ENCODE measurements at regions not wholly inside any gene's neighbourhood (a gene's known extent, or its start where the extent isn't known, plus 50 kb on each side); places are given as distances from the start of the nearest gene placed in this dataset.

DNA sequence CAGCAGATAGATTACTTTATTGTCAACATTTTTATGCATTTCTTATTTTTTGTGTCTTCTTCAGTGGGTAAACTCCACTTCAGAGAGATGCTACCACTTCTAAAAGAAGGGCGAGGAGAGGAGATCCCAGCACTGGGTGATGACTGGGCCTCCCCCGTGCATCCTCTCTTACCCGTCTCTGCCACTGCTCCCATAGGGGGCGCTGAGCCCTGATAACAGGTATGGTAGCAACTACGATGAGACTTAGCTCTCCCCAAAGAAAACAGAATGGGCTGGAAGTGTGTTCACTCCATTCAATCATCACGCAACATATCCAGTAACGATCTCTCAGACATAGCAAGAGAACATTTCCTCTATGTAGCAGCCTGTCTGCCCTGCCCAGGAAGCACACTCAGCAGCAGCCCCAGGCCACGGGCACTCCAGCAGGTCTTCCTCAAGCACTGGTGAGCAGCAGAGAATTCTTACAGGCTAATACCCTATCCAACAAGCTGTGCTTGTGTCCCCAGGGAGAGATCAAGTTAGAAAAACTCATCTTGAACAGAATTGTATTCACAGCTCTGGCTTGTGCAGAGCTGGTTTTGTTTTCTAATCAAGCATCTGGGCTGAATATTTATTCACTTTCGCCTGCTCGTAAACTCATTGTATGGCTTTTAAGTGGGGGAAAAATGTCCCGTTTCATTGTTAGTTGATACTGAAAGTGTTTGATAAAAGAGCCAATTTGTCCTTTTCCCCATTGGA, 533.1 kb upstream of the CDH4 start:
- no peak overlapping the region for H3K27ac ChIP-seq
- in situ Hi-C loops (cut with HindIII; ENCODE audit: low pct_ligation_motif_present, low sequenced_read_pairs), result no loop called here
- H3K4me3 ChIP-seq (ENCODE audit: low read depth, low read length), result no peak overlapping the region

DNA sequence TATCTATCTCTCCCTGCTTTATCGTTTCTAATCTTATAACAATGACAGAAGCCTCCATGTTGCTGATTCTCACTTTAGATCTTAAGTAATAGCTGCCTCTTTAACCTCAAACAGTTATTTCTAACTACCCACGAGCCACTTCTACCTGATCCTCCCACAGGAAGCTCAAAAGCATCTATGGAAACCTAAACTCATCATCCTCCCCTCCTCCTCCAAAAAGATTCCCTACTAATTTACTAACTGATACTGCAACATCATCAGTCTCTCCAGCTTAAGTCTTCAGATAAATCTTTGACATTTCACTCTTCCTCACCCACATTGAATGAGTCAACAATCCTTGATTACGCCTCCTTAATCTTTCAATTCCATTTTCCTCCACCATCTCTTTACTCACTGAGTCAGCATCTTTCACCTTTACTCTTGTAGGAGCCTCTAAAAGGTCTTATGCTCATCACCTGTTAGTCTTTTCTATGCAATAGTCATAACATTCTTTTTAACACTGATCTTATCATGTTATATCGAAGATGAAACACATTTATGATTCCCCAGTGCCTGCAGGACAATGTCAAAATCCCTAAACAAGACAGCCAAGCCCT, 526.7 kb upstream of the CDH4 start:
- in situ Hi-C loops (cut with HindIII; ENCODE audit: low pct_ligation_motif_present, low sequenced_read_pairs), result no loop called here
- H3K27me3 ChIP-seq (replicated peaks), result no peaks in the 10 kb centered on the region
- TF ChIP-seq, protein P1, sequence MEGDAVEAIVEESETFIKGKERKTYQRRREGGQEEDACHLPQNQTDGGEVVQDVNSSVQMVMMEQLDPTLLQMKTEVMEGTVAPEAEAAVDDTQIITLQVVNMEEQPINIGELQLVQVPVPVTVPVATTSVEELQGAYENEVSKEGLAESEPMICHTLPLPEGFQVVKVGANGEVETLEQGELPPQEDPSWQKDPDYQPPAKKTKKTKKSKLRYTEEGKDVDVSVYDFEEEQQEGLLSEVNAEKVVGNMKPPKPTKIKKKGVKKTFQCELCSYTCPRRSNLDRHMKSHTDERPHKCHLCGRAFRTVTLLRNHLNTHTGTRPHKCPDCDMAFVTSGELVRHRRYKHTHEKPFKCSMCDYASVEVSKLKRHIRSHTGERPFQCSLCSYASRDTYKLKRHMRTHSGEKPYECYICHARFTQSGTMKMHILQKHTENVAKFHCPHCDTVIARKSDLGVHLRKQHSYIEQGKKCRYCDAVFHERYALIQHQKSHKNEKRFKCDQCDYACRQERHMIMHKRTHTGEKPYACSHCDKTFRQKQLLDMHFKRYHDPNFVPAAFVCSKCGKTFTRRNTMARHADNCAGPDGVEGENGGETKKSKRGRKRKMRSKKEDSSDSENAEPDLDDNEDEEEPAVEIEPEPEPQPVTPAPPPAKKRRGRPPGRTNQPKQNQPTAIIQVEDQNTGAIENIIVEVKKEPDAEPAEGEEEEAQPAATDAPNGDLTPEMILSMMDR (IDR thresholded peaks at IDR 0.05; ENCODE audit: low read depth, low read length, missing control alignments), result no peak

More for the DNA sequence above, 533.1 kb upstream of the CDH4 start:
- TF ChIP-seq, protein P1 (IDR thresholded peaks at IDR 0.05; ENCODE audit: low read depth, low read length, missing control alignments), result peak; percentile 20
- Histone ChIP-seq H3K27me3 (replicated peaks) (no peaks in the 10 kb centered on the region), H3K36me3 (replicated peaks) (no peaks in the 10 kb centered on the region)
- DNase-seq, result no peak

GRCh38 chr20:60727425-60727824, 524.6 kb upstream of the CDH4 start:
- in situ Hi-C loops (cut with HindIII; ENCODE audit: low pct_ligation_motif_present, low sequenced_read_pairs), result no loop called here

More for the DNA sequence above, 526.7 kb upstream of the CDH4 start:
- no peak for DNase-seq
- Histone ChIP-seq H3K4me3 (ENCODE audit: low read depth, low read length) (no peak overlapping the region), H3K36me3 (replicated peaks) (no peaks in the 10 kb centered on the region), H3K27ac (no peak overlapping the region)

DNA sequence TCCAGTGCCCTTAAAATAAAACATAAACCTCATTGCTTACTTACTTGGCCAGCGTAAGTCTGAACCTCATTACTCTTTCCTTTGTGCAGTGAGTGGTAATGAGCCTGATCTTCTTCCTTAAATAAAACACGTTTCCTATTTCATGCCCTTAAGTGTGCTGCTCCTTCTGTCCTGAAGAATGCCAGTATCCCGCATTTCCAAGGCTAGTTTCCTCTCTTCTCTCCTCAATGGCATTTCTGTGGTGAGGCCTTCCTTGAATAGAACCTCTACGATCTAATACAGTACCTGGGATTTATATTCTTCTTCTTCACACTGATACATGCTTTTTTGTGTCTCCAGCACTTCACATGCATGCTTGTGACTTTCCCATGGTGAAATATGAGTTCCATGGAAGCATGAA, 523.4 kb upstream of the CDH4 start:
- in situ Hi-C loops (cut with HindIII; ENCODE audit: low pct_ligation_motif_present, low sequenced_read_pairs), result no loop called here
- H3K4me3 ChIP-seq (ENCODE audit: low read depth, low read length), result no peak overlapping the region
- TF ChIP-seq, protein P1 (IDR thresholded peaks at IDR 0.05; ENCODE audit: low read depth, low read length, missing control alignments), result no peak

More at GRCh38 chr20:60727425-60727824, 524.6 kb upstream of the CDH4 start:
- Histone ChIP-seq H3K4me3 (ENCODE audit: low read depth, low read length) (no peak overlapping the region), H3K27ac (no peak overlapping the region), H3K27me3 (replicated peaks) (no peaks in the 10 kb centered on the region), H3K36me3 (replicated peaks) (no peaks in the 10 kb centered on the region)
- TF ChIP-seq, protein P1 (IDR thresholded peaks at IDR 0.05; ENCODE audit: low read depth, low read length, missing control alignments), result no peak
- no peak for DNase-seq

DNA sequence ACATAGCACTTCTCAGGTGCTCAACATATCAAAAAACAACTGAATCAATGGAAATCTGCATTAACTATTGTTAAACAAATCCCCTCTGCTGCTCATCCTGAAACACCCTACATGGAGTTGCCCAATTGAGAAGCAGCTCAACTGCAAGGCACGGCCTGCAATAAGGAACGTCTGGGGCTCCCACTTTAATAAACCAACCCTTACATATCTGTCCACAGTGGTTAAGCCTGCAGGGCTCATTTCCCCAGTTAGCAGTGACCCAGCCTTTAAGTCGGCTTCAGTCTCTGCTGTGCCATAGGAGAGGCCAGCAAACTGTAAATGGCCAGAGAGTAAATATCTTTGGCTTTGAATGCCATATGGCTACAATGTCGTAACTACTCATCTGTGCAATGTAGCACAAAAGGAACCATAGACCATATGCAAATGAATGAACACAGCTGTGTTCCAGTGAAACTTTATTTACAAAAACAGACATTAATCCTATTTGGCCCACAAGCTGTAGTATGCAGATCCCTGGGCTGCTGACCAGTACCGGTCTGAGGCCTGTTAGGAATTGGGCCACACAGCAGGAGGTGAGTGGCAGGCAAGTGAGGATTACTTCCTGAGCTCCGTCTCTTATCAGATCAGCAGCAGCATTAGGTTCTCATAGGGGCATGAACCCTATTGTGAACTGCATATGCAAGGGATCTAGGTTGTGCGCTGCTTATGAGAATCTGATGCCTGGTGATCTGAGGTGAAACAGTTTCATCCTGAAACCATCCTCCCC, 522.7 kb upstream of the CDH4 start:
- no peak for DNase-seq
- TF ChIP-seq, protein P1 (IDR thresholded peaks at IDR 0.05; ENCODE audit: low read depth, low read length, missing control alignments), result no peak
- H3K4me3 ChIP-seq (ENCODE audit: low read depth, low read length), result no peak overlapping the region
- no peaks in the 10 kb centered on the region for H3K36me3 ChIP-seq (replicated peaks)
- in situ Hi-C loops (cut with HindIII; ENCODE audit: low pct_ligation_motif_present, low sequenced_read_pairs), result no loop called here
- H3K27me3 ChIP-seq (replicated peaks), result no peaks in the 10 kb centered on the region
- no peak overlapping the region for H3K27ac ChIP-seq

More for the DNA sequence above, 523.4 kb upstream of the CDH4 start:
- Histone ChIP-seq H3K27ac (no peak overlapping the region), H3K27me3 (replicated peaks) (no peaks in the 10 kb centered on the region), H3K36me3 (replicated peaks) (no peaks in the 10 kb centered on the region)
- no peak for DNase-seq
